ENCODE measurements at regions not wholly inside any gene's neighbourhood (a gene's known extent, or its start where the extent isn't known, plus 50 kb on each side); places are given as distances from the start of the nearest gene placed in this dataset.
"Not testable (repeated sequence)": the region's sequence is repeated elsewhere in the genome, so short reads cannot be mapped to it uniquely, and the experiment has no call there.

DNA sequence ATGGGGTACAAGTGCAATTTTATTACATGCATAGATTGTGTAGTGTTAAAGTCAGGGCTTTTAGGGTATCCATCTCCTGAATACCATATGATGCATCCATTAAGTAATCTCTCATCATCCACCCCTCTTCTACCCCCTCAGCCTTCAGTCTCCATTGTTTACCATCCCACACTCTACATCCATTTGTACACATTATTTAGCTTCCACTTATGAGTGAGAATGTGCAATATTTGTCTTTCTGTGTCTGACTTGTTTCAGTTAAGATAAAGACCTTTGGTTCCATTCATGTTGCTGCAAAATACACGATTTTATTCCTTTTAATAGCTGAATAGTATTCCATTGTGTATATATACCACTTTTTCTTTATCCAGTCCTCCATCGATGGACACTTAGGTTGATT is 222.5 kb upstream of the USP24 start:
- Histone ChIP-seq H3K9me3 (ENCODE audit: control insufficient read depth, low read length) (peaks cover 14% of the 10 kb centered on the region), H4K91ac (ENCODE audit: low read length) (no peak overlapping the region), H2BK120ac (ENCODE audit: low read depth, low read length) (no peak overlapping the region), H3K79me1 (replicated peaks; ENCODE audit: low read length, poor library complexity, severe bottlenecking) (no peaks in the 10 kb centered on the region), H3K18ac (ENCODE audit: low read depth in 1 of 2, low read length in 2 of 2) (no peak overlapping the region), H3K9ac (ENCODE audit: low read length) (no peak overlapping the region), H3K14ac (ENCODE audit: low read length in 2 of 2) (no peak overlapping the region), H3K4me1 (ENCODE audit: control insufficient read depth, insufficient read depth, low read depth, low read length) (no peaks in the 10 kb centered on the region), H2BK12ac (ENCODE audit: low read length in 2 of 2) (no peak overlapping the region), H3K27ac (ENCODE audit: low read length, poor library complexity, severe bottlenecking) (no peak overlapping the region), H2BK5ac (ENCODE audit: low read depth, low read length, poor library complexity, severe bottlenecking) (no peak overlapping the region), H3K4ac (ENCODE audit: low read depth in 1 of 2, low read length in 2 of 2) (no peak overlapping the region), H4K8ac (ENCODE audit: low read length) (no peak overlapping the region), H3K4me3 (ENCODE audit: insufficient read depth in 1 of 2, low read depth in 1 of 2, low read length in 2 of 2) (no peak overlapping the region), H3K27me3 (ENCODE audit: control insufficient read depth in 1 of 2, insufficient read depth in 1 of 2, low read length in 2 of 2) (no peaks in the 10 kb centered on the region), H2AFZ (ENCODE audit: low read depth, low read length) (no peak overlapping the region), H2AK5ac (ENCODE audit: low read length, severe bottlenecking) (no peak overlapping the region), H2BK15ac (ENCODE audit: low read depth, poor library complexity, severe bottlenecking) (no peak overlapping the region), H3K36me3 (ENCODE audit: control insufficient read depth in 1 of 2, insufficient read depth in 2 of 2, low read depth in 1 of 2, low read length in 2 of 2) (no peaks in the 10 kb centered on the region), H3K4me2 (ENCODE audit: low read length, poor library complexity, severe bottlenecking) (no peak overlapping the region), H3K23ac (ENCODE audit: low read length in 2 of 2) (no peak overlapping the region)
- DNase-seq = no peak
- WGBS = 0% methylated on average over 1 of the region's 2 CpGs

GRCh38 chr1:55430720-55431119 is 215.6 kb upstream of the USP24 start:
- not testable (repeated sequence) for H3K27ac ChIP-seq (ENCODE audit: low read length, poor library complexity, severe bottlenecking); H3K4me2 ChIP-seq (ENCODE audit: low read length, poor library complexity, severe bottlenecking); H3K27me3 ChIP-seq (ENCODE audit: control insufficient read depth in 1 of 2, insufficient read depth in 1 of 2, low read length in 2 of 2); H3K79me1 ChIP-seq (replicated peaks; ENCODE audit: low read length, poor library complexity, severe bottlenecking); H3K23ac ChIP-seq (ENCODE audit: low read length in 2 of 2); DNase-seq; H2AFZ ChIP-seq (ENCODE audit: low read depth, low read length); H3K4me3 ChIP-seq (ENCODE audit: insufficient read depth in 1 of 2, low read depth in 1 of 2, low read length in 2 of 2); H3K36me3 ChIP-seq (ENCODE audit: control insufficient read depth in 1 of 2, insufficient read depth in 2 of 2, low read depth in 1 of 2, low read length in 2 of 2); H2BK5ac ChIP-seq (ENCODE audit: low read depth, low read length, poor library complexity, severe bottlenecking)
- peak overlapping the region; percentile 34 to 92 for H2BK12ac ChIP-seq (ENCODE audit: low read length in 2 of 2)
- H3K9me3 ChIP-seq (ENCODE audit: control insufficient read depth, low read length) = peaks cover 17% of the 10 kb centered on the region
- peak overlapping the region; percentile 93 for H4K8ac ChIP-seq (ENCODE audit: low read length)
- peak overlapping the region; percentile 43 for H3K9ac ChIP-seq (ENCODE audit: low read length)
- peak overlapping the region; percentile 39 for H2BK120ac ChIP-seq (ENCODE audit: low read depth, low read length)
- H3K18ac ChIP-seq (ENCODE audit: low read depth in 1 of 2, low read length in 2 of 2) = peak overlapping the region; percentile 72 to 83
- H2AK5ac ChIP-seq (ENCODE audit: low read length, severe bottlenecking) = peak overlapping the region; percentile 51
- H2BK15ac ChIP-seq (ENCODE audit: low read depth, poor library complexity, severe bottlenecking) = peak overlapping the region; percentile 64
- H3K4ac ChIP-seq (ENCODE audit: low read depth in 1 of 2, low read length in 2 of 2) = peak overlapping the region; percentile 77 to 92
- H3K14ac ChIP-seq (ENCODE audit: low read length in 2 of 2) = peak overlapping the region in 1 of 2 experiments; percentile 64
- 36% methylated on average over 3 of the region's 3 CpGs for WGBS
- peak overlapping the region; percentile 70 for H4K91ac ChIP-seq (ENCODE audit: low read length)
- H3K4me1 ChIP-seq (ENCODE audit: control insufficient read depth, insufficient read depth, low read depth, low read length) = peaks cover 20% of the 10 kb centered on the region

GRCh38 chr1:55430206-55430605 is 215.0 kb upstream of the USP24 start:
- peak overlapping the region; percentile 95 for H4K91ac ChIP-seq (ENCODE audit: low read length)
- H3K4me2 ChIP-seq (ENCODE audit: low read length, poor library complexity, severe bottlenecking) = not testable (repeated sequence)

DNA sequence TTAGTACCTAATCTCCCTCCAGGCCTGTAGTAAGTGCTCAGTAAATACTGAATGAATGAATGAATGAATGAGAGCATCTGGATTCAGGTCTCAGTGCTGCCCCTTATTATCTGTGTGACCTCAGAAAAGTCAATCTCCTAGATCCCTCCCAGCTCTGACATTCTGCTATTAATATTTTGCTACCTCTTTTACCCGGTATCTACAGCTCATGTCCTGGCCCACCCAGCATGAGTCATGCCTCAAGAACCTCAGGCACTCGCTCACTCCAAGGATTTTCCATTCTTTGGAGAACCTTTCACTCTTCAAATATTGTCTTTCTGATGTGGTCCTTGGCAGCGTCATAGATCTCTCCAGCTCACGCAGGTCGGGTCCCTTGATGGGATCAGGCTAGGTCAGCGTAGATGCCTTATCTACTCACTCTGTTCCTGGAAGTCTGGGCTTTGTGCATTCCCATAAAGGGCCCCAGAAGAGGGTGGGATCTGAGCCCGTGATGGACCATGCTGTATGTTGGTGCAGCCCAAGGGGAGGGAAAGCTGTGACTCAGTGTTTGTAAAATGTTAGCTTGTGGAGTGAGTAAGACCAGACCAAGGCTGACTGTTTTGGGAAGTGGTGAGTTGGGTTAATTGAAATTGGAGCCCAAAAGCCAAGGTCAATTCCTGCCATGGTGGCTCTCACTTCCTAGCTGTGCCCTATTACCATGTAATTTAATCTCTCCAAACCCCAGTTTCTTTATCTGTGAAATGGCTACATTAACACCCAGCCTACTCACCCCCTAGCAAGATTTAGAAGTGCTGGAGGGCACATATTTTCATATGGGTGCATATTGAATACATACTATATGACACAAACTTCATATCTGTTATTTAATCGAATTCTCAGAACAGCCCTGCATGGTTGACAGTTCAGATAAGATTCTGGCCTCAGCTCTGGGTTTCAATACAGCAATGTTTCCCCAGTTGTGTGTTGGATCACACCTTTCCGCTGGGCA is 214.1 kb upstream of the USP24 start:
- H4K91ac ChIP-seq (ENCODE audit: low read length) = no peak overlapping the region
- H3K27me3 ChIP-seq (ENCODE audit: control insufficient read depth in 1 of 2, insufficient read depth in 1 of 2, low read length in 2 of 2) = no peaks in the 10 kb centered on the region
- H3K4me3 ChIP-seq (ENCODE audit: insufficient read depth in 1 of 2, low read depth in 1 of 2, low read length in 2 of 2) = no peak overlapping the region
- no peak overlapping the region for H3K14ac ChIP-seq (ENCODE audit: low read length in 2 of 2)
- H3K27ac ChIP-seq (ENCODE audit: low read length, poor library complexity, severe bottlenecking) = peak overlapping the region; percentile 66
- peak overlapping the region; percentile 64 to 82 for H2BK12ac ChIP-seq (ENCODE audit: low read length in 2 of 2)
- H3K9me3 ChIP-seq (ENCODE audit: control insufficient read depth, low read length) = peaks cover 17% of the 10 kb centered on the region
- no peaks in the 10 kb centered on the region for H3K79me1 ChIP-seq (replicated peaks; ENCODE audit: low read length, poor library complexity, severe bottlenecking)
- H3K4ac ChIP-seq (ENCODE audit: low read depth in 1 of 2, low read length in 2 of 2) = peak overlapping the region; percentile 64 to 92
- H3K4me1 ChIP-seq (ENCODE audit: control insufficient read depth, insufficient read depth, low read depth, low read length) = peaks cover 20% of the 10 kb centered on the region
- 18% methylated on average over 9 of the region's 9 CpGs for WGBS
- peak overlapping the region; percentile 50 for H2BK120ac ChIP-seq (ENCODE audit: low read depth, low read length)
- no peaks in the 10 kb centered on the region for H3K36me3 ChIP-seq (ENCODE audit: control insufficient read depth in 1 of 2, insufficient read depth in 2 of 2, low read depth in 1 of 2, low read length in 2 of 2)
- peak overlapping the region; percentile 67 for H3K9ac ChIP-seq (ENCODE audit: low read length)
- H3K18ac ChIP-seq (ENCODE audit: low read depth in 1 of 2, low read length in 2 of 2) = peak overlapping the region; percentile 81 to 83
- no peak overlapping the region for H3K4me2 ChIP-seq (ENCODE audit: low read length, poor library complexity, severe bottlenecking)
- H3K23ac ChIP-seq (ENCODE audit: low read length in 2 of 2) = no peak overlapping the region
- peak overlapping the region; percentile 15 for H2AK5ac ChIP-seq (ENCODE audit: low read length, severe bottlenecking)
- H2AFZ ChIP-seq (ENCODE audit: low read depth, low read length) = no peak overlapping the region
- peak; percentile 97 for DNase-seq
- no peak overlapping the region for H2BK15ac ChIP-seq (ENCODE audit: low read depth, poor library complexity, severe bottlenecking)
- peak overlapping the region; percentile 0 for H2BK5ac ChIP-seq (ENCODE audit: low read depth, low read length, poor library complexity, severe bottlenecking)
- peak overlapping the region; percentile 93 for H4K8ac ChIP-seq (ENCODE audit: low read length)

More at GRCh38 chr1:55430206-55430605, 215.0 kb upstream of the USP24 start:
- Histone ChIP-seq H3K9me3 (ENCODE audit: control insufficient read depth, low read length) (peaks cover 17% of the 10 kb centered on the region), H3K27ac (ENCODE audit: low read length, poor library complexity, severe bottlenecking) (peak overlapping the region; percentile 61), H3K4ac (ENCODE audit: low read depth in 1 of 2, low read length in 2 of 2) (peak overlapping the region; percentile 20 to 92), H3K14ac (ENCODE audit: low read length in 2 of 2) (peak overlapping the region in 1 of 2 experiments; percentile 95), H3K18ac (ENCODE audit: low read depth in 1 of 2, low read length in 2 of 2) (peak overlapping the region; percentile 81 to 83), H2BK12ac (ENCODE audit: low read length in 2 of 2) (peak overlapping the region; percentile 34 to 82), H2BK120ac (ENCODE audit: low read depth, low read length) (peak overlapping the region; percentile 29), H4K8ac (ENCODE audit: low read length) (peak overlapping the region; percentile 93), H2AK5ac (ENCODE audit: low read length, severe bottlenecking) (peak overlapping the region; percentile 56), H3K4me1 (ENCODE audit: control insufficient read depth, insufficient read depth, low read depth, low read length) (peaks cover 20% of the 10 kb centered on the region), H3K9ac (ENCODE audit: low read length) (peak overlapping the region; percentile 67)
- H3K79me1 ChIP-seq (replicated peaks; ENCODE audit: low read length, poor library complexity, severe bottlenecking); H2AFZ ChIP-seq (ENCODE audit: low read depth, low read length); H2BK15ac ChIP-seq (ENCODE audit: low read depth, poor library complexity, severe bottlenecking); H3K23ac ChIP-seq (ENCODE audit: low read length in 2 of 2); H3K27me3 ChIP-seq (ENCODE audit: control insufficient read depth in 1 of 2, insufficient read depth in 1 of 2, low read length in 2 of 2); H3K36me3 ChIP-seq (ENCODE audit: control insufficient read depth in 1 of 2, insufficient read depth in 2 of 2, low read depth in 1 of 2, low read length in 2 of 2); H3K4me3 ChIP-seq (ENCODE audit: insufficient read depth in 1 of 2, low read depth in 1 of 2, low read length in 2 of 2); DNase-seq; H2BK5ac ChIP-seq (ENCODE audit: low read depth, low read length, poor library complexity, severe bottlenecking): not testable (repeated sequence)
- 95% methylated on average over 8 of the region's 8 CpGs for WGBS
